Panc1 (cell line): ENCODE measurements at regions not wholly inside any gene's neighbourhood (a gene's known extent, or its start where the extent isn't known, plus 50 kb on each side); places are given as distances from the start of the nearest gene placed in this dataset.

Source experiments
- ATAC-seq: fragments of 200-7000 bp; cut with Tn5 transposase; 2 replicates; pipeline ENCODE4 v1.9.1; 2020; ENCODE audit warnings: mild to moderate bottlenecking, moderate library complexity
- BruUV-seq: library from RNA; stranded (reverse); fragments of 400-500 nt; replicated peaks from 2 replicates; lab custom pipeline; 2021; lab: Mats Ljungman, UMichigan
- CTCF ChIA-PET: fragments of 300-600 bp; sonication (Branson Sonifier 250); formaldehyde crosslinking; loops from one replicate; lab custom pipeline; 2022; ENCODE audit warnings: antibody characterized with exemption; lab: Charles Lee
- POLR2A ChIA-PET: fragments of 300-600 bp; sonication (Branson Sonifier 250); formaldehyde crosslinking; loops from one replicate; lab custom pipeline; 2022; ENCODE audit warnings: antibody characterized with exemption; lab: Charles Lee
- DNase-seq: peaks from one replicate; pipeline ENCODE4 v3.0.0-alpha.2; 2010; ENCODE audit warnings: low read depth, low spot score
- H3K27ac ChIP-seq: 2 replicates; pipeline ENCODE4 v1.5.1; 2011; ENCODE audit warnings: mild to moderate bottlenecking, low read length, inconsistent platforms
- H3K27me3 ChIP-seq: fragments of 200-500 bp; sonication (Bioruptor generic); 2 replicates; pipeline ENCODE4 v1.6.0; 2014; ENCODE audit warnings: low read length, inconsistent platforms; ENCODE audit not compliant: control insufficient read depth, insufficient read depth
- H3K36me3 ChIP-seq: fragments of 200-500 bp; sonication (Bioruptor generic); 2 replicates; pipeline ENCODE4 v1.5.1; 2014; ENCODE audit warnings: inconsistent platforms, mild to moderate bottlenecking, low read length, moderate library complexity; ENCODE audit not compliant: control insufficient read depth, insufficient read depth
- H3K4me1 ChIP-seq: 2 replicates; pipeline ENCODE4 v1.5.1; 2011; ENCODE audit warnings: inconsistent platforms, mild to moderate bottlenecking, low read length, moderate library complexity; ENCODE audit not compliant: control insufficient read depth, insufficient read depth
- H3K4me3 ChIP-seq, 2 experiments: 2 replicates each; pipeline ENCODE4 v1.5.1; 2011 to 2012; ENCODE audit warnings: low read depth in 2 of 2, low read length in 2 of 2, mild to moderate bottlenecking in 2 of 2, inconsistent platforms in 1 of 2, moderate library complexity in 1 of 2
- H3K9me3 ChIP-seq: fragments of 200-500 bp; sonication (Bioruptor generic); 2 replicates; pipeline ENCODE4 v1.5.1; 2014; ENCODE audit warnings: low read depth, mild to moderate bottlenecking, inconsistent platforms, low read length, moderate library complexity; ENCODE audit not compliant: control insufficient read depth, insufficient read depth
- POLR2AphosphoS5 ChIP-seq: IDR thresholded peaks from 2 replicates; pipeline ENCODE4 v1.6.1; 2012; ENCODE audit warnings: mild to moderate bottlenecking, low read depth, low read length, moderate library complexity
- SIN3A ChIP-seq: IDR thresholded peaks from 2 replicates; pipeline ENCODE4 v1.6.1; 2012; ENCODE audit warnings: low read depth, mild to moderate bottlenecking, low read length, moderate library complexity, borderline replicate concordance; ENCODE audit not compliant: insufficient read depth
- TCF7L2 ChIP-seq: IDR thresholded peaks from 2 replicates; pipeline ENCODE4 v1.6.1; 2011; ENCODE audit warnings: mild to moderate bottlenecking, low read depth, low read length, inconsistent platforms
- in situ Hi-C: cut with HindIII; loops from 2 replicates; pipeline ENCODE4 v1.10.0; 2016; ENCODE audit warnings: low sequenced_read_pairs, low pct_unique_long_range_greater_than_20kb
- intact Hi-C: fragments of 100-400 bp; cut with micrococcal nuclease; formaldehyde crosslinking; loops from one replicate; pipeline ENCODE4 v1.10.0; 2022; ENCODE audit not compliant: unreplicated experiment
- TF ChIP-seq, protein P1 (sequence below): fragments of 450-650 bp; IDR thresholded peaks from 2 replicates; pipeline ENCODE4 v1.5.1; 2017; ENCODE audit warnings: mild to moderate bottlenecking
- TF ChIP-seq, protein P2 (sequence below), 2 experiments: IDR thresholded peaks; 2 replicates each; pipeline ENCODE4 v1.6.1; 2011 to 2012; ENCODE audit warnings: low read depth in 2 of 2, control low read depth in 1 of 2, low read length in 1 of 2, mild to moderate bottlenecking in 1 of 2, moderate library complexity in 1 of 2; ENCODE audit not compliant: insufficient read depth in 1 of 2

DNA sequence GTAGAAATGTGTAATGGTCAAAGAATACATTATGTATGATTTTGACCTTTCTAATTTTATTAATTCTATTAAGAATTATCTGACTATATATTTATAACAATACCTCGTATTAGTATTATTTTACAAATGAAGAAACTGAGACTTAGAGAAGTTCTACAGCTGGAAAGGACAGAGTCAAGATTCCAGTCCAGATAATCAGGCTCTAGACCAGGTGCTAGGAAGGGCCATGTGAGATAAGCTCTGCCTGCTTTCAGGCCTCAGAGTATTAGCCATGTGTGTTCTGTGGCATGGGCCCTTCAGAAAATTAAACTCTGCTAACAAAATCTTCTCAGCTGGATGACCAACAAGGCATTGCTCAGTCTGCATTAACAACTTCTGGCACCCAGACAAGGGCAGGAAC, 87.5 kb downstream of the CD200R1L start:
- in situ Hi-C loops (no loop called here), intact Hi-C loops (no loop called here)
- H3K4me1 ChIP-seq = no peaks in the 10 kb centered on the region
- no TSS peak for BruUV-seq
- TF ChIP-seq SIN3A (no peak), TCF7L2 (no peak)
- TF ChIP-seq, protein P1, sequence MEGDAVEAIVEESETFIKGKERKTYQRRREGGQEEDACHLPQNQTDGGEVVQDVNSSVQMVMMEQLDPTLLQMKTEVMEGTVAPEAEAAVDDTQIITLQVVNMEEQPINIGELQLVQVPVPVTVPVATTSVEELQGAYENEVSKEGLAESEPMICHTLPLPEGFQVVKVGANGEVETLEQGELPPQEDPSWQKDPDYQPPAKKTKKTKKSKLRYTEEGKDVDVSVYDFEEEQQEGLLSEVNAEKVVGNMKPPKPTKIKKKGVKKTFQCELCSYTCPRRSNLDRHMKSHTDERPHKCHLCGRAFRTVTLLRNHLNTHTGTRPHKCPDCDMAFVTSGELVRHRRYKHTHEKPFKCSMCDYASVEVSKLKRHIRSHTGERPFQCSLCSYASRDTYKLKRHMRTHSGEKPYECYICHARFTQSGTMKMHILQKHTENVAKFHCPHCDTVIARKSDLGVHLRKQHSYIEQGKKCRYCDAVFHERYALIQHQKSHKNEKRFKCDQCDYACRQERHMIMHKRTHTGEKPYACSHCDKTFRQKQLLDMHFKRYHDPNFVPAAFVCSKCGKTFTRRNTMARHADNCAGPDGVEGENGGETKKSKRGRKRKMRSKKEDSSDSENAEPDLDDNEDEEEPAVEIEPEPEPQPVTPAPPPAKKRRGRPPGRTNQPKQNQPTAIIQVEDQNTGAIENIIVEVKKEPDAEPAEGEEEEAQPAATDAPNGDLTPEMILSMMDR = no peak
- TF ChIP-seq, protein P2, sequence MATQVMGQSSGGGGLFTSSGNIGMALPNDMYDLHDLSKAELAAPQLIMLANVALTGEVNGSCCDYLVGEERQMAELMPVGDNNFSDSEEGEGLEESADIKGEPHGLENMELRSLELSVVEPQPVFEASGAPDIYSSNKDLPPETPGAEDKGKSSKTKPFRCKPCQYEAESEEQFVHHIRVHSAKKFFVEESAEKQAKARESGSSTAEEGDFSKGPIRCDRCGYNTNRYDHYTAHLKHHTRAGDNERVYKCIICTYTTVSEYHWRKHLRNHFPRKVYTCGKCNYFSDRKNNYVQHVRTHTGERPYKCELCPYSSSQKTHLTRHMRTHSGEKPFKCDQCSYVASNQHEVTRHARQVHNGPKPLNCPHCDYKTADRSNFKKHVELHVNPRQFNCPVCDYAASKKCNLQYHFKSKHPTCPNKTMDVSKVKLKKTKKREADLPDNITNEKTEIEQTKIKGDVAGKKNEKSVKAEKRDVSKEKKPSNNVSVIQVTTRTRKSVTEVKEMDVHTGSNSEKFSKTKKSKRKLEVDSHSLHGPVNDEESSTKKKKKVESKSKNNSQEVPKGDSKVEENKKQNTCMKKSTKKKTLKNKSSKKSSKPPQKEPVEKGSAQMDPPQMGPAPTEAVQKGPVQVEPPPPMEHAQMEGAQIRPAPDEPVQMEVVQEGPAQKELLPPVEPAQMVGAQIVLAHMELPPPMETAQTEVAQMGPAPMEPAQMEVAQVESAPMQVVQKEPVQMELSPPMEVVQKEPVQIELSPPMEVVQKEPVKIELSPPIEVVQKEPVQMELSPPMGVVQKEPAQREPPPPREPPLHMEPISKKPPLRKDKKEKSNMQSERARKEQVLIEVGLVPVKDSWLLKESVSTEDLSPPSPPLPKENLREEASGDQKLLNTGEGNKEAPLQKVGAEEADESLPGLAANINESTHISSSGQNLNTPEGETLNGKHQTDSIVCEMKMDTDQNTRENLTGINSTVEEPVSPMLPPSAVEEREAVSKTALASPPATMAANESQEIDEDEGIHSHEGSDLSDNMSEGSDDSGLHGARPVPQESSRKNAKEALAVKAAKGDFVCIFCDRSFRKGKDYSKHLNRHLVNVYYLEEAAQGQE (IDR thresholded peaks at IDR 0.05; ENCODE audit: insufficient read depth in 1 of 2, low read depth in 2 of 2, low read length in 1 of 2) = no peak
- no peak overlapping the region for H3K4me3 ChIP-seq
- H3K27me3 ChIP-seq = no peaks in the 10 kb centered on the region
- H3K9me3 ChIP-seq = no peaks in the 10 kb centered on the region
- no peak overlapping the region for H3K27ac ChIP-seq
- no peaks in the 10 kb centered on the region for H3K36me3 ChIP-seq
- ATAC-seq (no peak), DNase-seq (no peak)
- CTCF ChIA-PET = no interaction called here
- POLR2A ChIA-PET = no interaction called here

DNA sequence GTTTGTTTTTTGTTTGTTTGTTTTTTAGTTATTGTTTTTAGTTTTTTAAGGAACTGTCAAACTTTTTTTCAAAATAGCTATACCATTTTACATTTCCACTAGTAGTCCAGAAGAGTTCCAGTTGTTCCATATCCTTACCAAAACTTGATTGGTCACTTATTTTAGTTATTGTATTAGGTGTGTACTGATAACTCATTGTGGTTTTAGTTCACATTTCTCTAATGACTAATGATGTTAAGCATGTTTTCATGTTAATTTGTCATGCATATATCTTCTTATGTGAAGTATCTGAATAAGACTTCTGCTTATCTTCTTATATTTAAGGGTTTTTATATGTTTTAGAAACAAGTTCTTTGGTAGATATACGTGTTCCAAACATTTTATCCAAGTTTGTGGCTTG, 89.5 kb downstream of the CD200R1L start:
- CTCF ChIA-PET = no interaction called here
- DNase-seq = no peak
- BruUV-seq = no TSS peak

More for the DNA sequence above, 89.5 kb downstream of the CD200R1L start:
- in situ Hi-C loops (no loop called here), intact Hi-C loops (no loop called here)
- TF ChIP-seq SIN3A (no peak), POLR2AphosphoS5 (no peak), TCF7L2 (no peak)
- TF ChIP-seq, protein P2 (IDR thresholded peaks at IDR 0.05; ENCODE audit: insufficient read depth in 1 of 2, low read depth in 2 of 2, low read length in 1 of 2) = no peak
- TF ChIP-seq, protein P1 = no peak
- no peak for ATAC-seq
- Histone ChIP-seq H3K9me3 (no peaks in the 10 kb centered on the region), H3K4me1 (no peaks in the 10 kb centered on the region), H3K27me3 (no peaks in the 10 kb centered on the region), H3K27ac (no peak overlapping the region), H3K36me3 (no peaks in the 10 kb centered on the region), H3K4me3 (no peak overlapping the region)
- POLR2A ChIA-PET = no interaction called here
